Lower leg skin (tissue), 4 donors: ENCODE measurements at regions not wholly inside any gene's neighbourhood (a gene's known extent, or its start where the extent isn't known, plus 50 kb on each side); places are given as distances from the start of the nearest gene placed in this dataset.

ENCODE experiments used
- DNase-seq, 2 donors: peaks; one replicate each; pipeline ENCODE4 v3.0.0-alpha.2; 2019; ENCODE audit warnings: low spot score in 2 of 2
- H3K4me3 ChIP-seq: fragments of 200-600 bp; sonication (generic); 2 replicates; pipeline ENCODE4 v1.5.1; 2017; ENCODE audit warnings: mild to moderate bottlenecking, low read depth; ENCODE audit not compliant: poor library complexity, severe bottlenecking
- POLR2A ChIP-seq, 2 donors: fragments of 450-650 bp; IDR thresholded peaks; one replicate each; pipeline ENCODE4 v1.6.1; 2016 to 2017; ENCODE audit warnings: antibody characterized with exemption in 2 of 2, mild to moderate bottlenecking in 1 of 2, moderate library complexity in 1 of 2
- whole genome bisulfite sequencing, 2 donors: methylation state at CpG; one replicate each; pipeline ENCODE4 v1.1.5; 2018; 5-methylcytosine and 5-hydroxymethylcytosine counted together
- intact Hi-C: fragments of 100-400 bp; cut with DNase I; formaldehyde crosslinking; loops from one replicate; pipeline ENCODE4 v1.15.0; 2023; ENCODE audit warnings: low total_unique reads
- TF ChIP-seq, protein P1 (sequence below), 3 donors: fragments of 450-650 bp; IDR thresholded peaks; one replicate each; pipeline ENCODE4 v1.5.1; 2016; ENCODE audit warnings: antibody characterized with exemption in 3 of 3, mild to moderate bottlenecking in 3 of 3, moderate library complexity in 2 of 3

DNA sequence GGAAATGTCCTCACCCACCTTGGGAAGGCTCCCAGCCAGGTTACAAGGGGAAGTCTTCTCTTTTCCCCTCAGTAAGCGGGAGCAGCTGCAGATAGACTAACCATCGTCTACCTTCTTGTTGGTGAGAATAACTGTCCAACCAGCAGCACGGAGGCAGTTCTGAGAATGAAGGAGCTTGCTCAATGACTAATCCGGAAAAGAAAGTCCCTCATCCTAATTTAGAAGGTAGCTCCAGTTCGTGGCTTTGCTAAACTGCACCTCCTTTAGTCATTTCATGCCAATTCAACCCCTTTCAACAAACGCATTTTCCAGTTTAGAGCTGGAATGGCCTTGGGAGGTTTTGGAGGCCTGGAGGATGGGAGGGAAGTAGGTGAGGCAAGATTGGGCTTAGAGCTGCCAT is 527.4 kb upstream of the PROK2 start:
- DNase-seq, result no peak
- intact Hi-C loops, result no loop called here
- 68% methylated on average over 6 of the region's 6 CpGs for WGBS, 2 donors
- TF ChIP-seq, protein P1, sequence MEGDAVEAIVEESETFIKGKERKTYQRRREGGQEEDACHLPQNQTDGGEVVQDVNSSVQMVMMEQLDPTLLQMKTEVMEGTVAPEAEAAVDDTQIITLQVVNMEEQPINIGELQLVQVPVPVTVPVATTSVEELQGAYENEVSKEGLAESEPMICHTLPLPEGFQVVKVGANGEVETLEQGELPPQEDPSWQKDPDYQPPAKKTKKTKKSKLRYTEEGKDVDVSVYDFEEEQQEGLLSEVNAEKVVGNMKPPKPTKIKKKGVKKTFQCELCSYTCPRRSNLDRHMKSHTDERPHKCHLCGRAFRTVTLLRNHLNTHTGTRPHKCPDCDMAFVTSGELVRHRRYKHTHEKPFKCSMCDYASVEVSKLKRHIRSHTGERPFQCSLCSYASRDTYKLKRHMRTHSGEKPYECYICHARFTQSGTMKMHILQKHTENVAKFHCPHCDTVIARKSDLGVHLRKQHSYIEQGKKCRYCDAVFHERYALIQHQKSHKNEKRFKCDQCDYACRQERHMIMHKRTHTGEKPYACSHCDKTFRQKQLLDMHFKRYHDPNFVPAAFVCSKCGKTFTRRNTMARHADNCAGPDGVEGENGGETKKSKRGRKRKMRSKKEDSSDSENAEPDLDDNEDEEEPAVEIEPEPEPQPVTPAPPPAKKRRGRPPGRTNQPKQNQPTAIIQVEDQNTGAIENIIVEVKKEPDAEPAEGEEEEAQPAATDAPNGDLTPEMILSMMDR (IDR thresholded peaks at IDR 0.05), result no peak
- no peak for TF ChIP-seq POLR2A (IDR thresholded peaks at IDR 0.05)
- no peak overlapping the region for H3K4me3 ChIP-seq

DNA sequence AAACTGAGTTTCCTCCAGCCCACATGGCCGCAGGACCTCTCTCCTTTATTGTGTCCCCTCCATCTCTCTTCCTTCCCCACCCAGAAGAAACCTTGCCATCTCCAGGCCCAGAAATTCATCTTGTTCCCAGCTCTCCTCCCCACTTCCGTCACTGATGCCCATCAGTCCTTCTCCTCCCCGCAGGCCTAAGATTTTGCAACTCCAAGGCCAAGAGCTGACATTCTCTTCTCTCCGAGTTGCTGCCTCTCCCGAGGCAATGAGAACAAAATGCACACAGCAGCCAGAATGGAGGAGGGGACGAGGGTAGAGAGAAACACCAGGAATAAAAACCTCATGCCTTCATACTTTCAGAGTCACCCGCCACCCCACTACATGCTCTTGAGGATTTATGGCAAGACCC is 526.5 kb upstream of the PROK2 start:
- WGBS, 2 donors, result 67 to 93% methylated on average over 7 of the region's 7 CpGs
- no peak overlapping the region for H3K4me3 ChIP-seq
- TF ChIP-seq POLR2A (IDR thresholded peaks at IDR 0.05), result no peak
- TF ChIP-seq, protein P1 (IDR thresholded peaks at IDR 0.05), result no peak
- intact Hi-C loops, result no loop called here
- DNase-seq, result no peak

DNA sequence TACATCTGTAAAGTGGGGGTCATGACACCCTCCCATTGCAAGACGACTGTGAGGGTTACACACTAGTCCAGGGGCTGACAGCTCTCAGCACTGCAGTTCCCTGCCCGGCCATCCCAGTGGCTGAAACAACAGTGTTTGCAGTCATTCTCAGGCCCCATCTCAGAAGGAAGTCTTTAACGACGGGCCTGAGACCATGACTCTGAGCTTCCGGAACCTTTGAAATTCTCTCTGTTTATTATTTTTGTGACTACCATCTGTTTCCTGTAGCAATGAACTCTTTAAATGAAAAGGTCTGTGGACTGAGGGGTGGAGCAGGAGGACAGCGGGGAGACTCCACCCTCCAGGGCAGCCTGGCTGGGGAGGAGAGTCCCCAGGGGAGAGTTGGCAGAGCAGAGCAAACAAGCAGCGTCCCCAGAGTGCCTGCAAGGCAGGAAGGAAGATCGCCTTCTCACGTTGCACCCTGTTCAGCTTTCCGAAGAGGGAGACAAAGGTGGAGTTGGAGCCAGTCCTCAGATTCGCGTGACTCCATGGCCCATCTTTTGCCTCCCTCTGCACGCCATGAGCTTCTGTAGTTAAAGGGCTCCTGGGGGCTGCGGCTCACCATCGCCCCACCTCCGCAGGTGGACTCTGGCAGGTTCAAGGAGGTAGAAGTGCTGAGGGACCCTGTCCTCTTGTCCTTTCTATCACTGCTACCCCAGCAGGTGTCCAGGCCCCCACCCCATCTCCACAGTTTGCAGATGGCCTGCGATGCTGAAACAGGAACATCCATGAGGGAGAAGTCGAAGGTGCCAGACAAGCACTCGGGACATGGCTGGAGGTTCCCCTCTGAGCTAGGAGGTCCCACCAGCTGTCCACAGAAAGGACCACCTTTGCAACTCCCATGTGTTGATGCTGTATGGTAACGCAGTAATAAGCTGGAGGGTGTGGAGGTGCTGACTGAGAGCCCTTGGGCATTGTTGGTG is 525.8 kb upstream of the PROK2 start:
- no peak for TF ChIP-seq POLR2A (IDR thresholded peaks at IDR 0.05)
- TF ChIP-seq, protein P1 (IDR thresholded peaks at IDR 0.05), result no peak
- no peak overlapping the region for H3K4me3 ChIP-seq
- no peak for DNase-seq
- intact Hi-C loops, result no loop called here
- 48 to 50% methylated on average over 20 of the region's 20 CpGs for WGBS, 2 donors

GRCh38 chr3:72309661-72310418 is 524.9 kb upstream of the PROK2 start:
- no peak overlapping the region for H3K4me3 ChIP-seq
- intact Hi-C loops, result no loop called here
- no peak for DNase-seq
- TF ChIP-seq, protein P1 (IDR thresholded peaks at IDR 0.05), result no peak
- TF ChIP-seq POLR2A (IDR thresholded peaks at IDR 0.05), result no peak
- WGBS, 2 donors, result 54 to 56% methylated on average over 11 of the region's 11 CpGs

DNA sequence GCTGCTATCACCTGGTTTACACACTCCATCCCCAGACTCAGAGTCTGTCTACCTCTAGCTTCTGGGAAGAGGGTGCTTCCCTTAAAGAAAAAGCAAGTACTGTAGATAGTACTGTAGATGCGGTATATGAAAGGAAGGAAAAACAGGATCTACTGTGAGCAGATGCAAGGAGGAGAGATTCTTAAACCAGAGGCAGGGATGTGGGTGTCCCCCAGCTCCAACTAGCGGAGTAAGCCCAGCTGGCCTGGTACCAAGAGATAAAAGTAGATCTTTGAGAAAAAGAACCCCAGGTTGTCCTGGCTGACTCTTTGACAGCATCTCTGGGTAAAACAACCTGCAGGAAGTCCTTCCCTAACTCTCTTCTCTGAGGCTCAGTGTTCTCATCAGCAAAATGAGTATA is 523.7 kb upstream of the PROK2 start:
- H3K4me3 ChIP-seq, result no peak overlapping the region
- WGBS, 2 donors, result 86 to 95% methylated on average over 2 of the region's 2 CpGs
- TF ChIP-seq, protein P1 (IDR thresholded peaks at IDR 0.05), result no peak
- no peak for TF ChIP-seq POLR2A (IDR thresholded peaks at IDR 0.05)
- no peak for DNase-seq
- intact Hi-C loops, result no loop called here
